GM23338 (cell line): ENCODE measurements at regions not wholly inside any gene's neighbourhood (a gene's known extent, or its start where the extent isn't known, plus 50 kb on each side); places are given as distances from the start of the nearest gene placed in this dataset.

Source experiments
- ATAC-seq: fragments of 200-7000 bp; cut with Tn5 transposase; 3 replicates; pipeline ENCODE4 v1.9.1; 2020
- DNase-seq: peaks from one replicate; pipeline ENCODE4 v3.0.0-alpha.2; 2015; ENCODE audit warnings: low spot score
- H2AFZ ChIP-seq: fragments of 200-600 bp; sonication (generic); 2 replicates; pipeline ENCODE4 v1.8.0; 2016; ENCODE audit warnings: antibody characterized with exemption, mild to moderate bottlenecking, moderate library complexity
- H3F3A ChIP-seq: fragments of 200-600 bp; sonication (generic); replicated peaks from 2 replicates; pipeline ENCODE4 v1.8.0; 2017; ENCODE audit warnings: antibody characterized with exemption, mixed run types, low read depth
- H3K27ac ChIP-seq: fragments of 200-600 bp; sonication (generic); 2 replicates; pipeline ENCODE4 v1.6.1; 2016; ENCODE audit warnings: low read depth
- H3K27me3 ChIP-seq: fragments of 200-600 bp; sonication (generic); 2 replicates; pipeline ENCODE4 v1.8.0; 2016; ENCODE audit warnings: mild to moderate bottlenecking, mixed run types, moderate library complexity; ENCODE audit not compliant: insufficient read depth
- H3K36me3 ChIP-seq: fragments of 200-600 bp; sonication (generic); 2 replicates; pipeline ENCODE4 v1.8.0; 2016; ENCODE audit warnings: mild to moderate bottlenecking; ENCODE audit not compliant: insufficient read depth
- H3K4me1 ChIP-seq: fragments of 200-600 bp; sonication (generic); 2 replicates; pipeline ENCODE4 v1.8.0; 2016; ENCODE audit warnings: mild to moderate bottlenecking, moderate library complexity; ENCODE audit not compliant: insufficient read depth
- H3K4me2 ChIP-seq: fragments of 200-600 bp; sonication (generic); 2 replicates; pipeline ENCODE4 v1.7.1; 2017; ENCODE audit warnings: mixed run types
- H3K4me3 ChIP-seq: fragments of 200-600 bp; sonication (generic); 2 replicates; pipeline ENCODE4 v1.6.1; 2016; ENCODE audit warnings: mixed run types
- H3K79me2 ChIP-seq: fragments of 200-600 bp; sonication (generic); replicated peaks from 2 replicates; pipeline ENCODE4 v1.8.0; 2017; ENCODE audit warnings: mild to moderate bottlenecking; ENCODE audit not compliant: insufficient read depth
- H3K9me2 ChIP-seq: fragments of 200-600 bp; sonication (generic); 2 replicates; pipeline ENCODE4 v1.8.0; 2017; ENCODE audit not compliant: insufficient read depth
- H4K20me1 ChIP-seq: fragments of 200-600 bp; sonication (generic); replicated peaks from 2 replicates; pipeline ENCODE4 v1.8.0; 2017; ENCODE audit warnings: mild to moderate bottlenecking; ENCODE audit not compliant: insufficient read depth
- H3K27ac Mint-ChIP-seq: 2 replicates; pipeline ENCODE4 v1.8.0; 2020; ENCODE audit warnings: inconsistent platforms, mild to moderate bottlenecking, moderate library complexity, mixed read lengths
- H3K27me3 Mint-ChIP-seq: 3 replicates; pipeline ENCODE4 v1.8.0; 2022; ENCODE audit warnings: low read depth, mild to moderate bottlenecking, moderate library complexity, mixed read lengths, inconsistent platforms; ENCODE audit not compliant: insufficient read depth, poor library complexity
- H3K36me3 Mint-ChIP-seq: 3 replicates; pipeline ENCODE4 v1.8.0; 2021; ENCODE audit warnings: low read depth, mild to moderate bottlenecking, inconsistent platforms, moderate library complexity, mixed read lengths
- H3K4me1 Mint-ChIP-seq: 3 replicates; pipeline ENCODE4 v1.8.0; 2020; ENCODE audit warnings: mild to moderate bottlenecking, inconsistent platforms, mixed read lengths
- H3K4me3 Mint-ChIP-seq: 3 replicates; pipeline ENCODE4 v1.8.0; 2021; ENCODE audit warnings: moderate library complexity, mild to moderate bottlenecking, inconsistent platforms, mixed read lengths
- H3K9me3 Mint-ChIP-seq: 3 replicates; pipeline ENCODE4 v1.8.0; 2020; ENCODE audit warnings: moderate library complexity, mild to moderate bottlenecking, inconsistent platforms, mixed read lengths
- CREB1 ChIP-seq: fragments of 250-450 bp; sonication (Bioruptor Pico); IDR thresholded peaks from 2 replicates; pipeline ENCODE4 v1.5.0; 2020; ENCODE audit warnings: low read depth, mild to moderate bottlenecking, moderate library complexity
- EZH2phosphoT487 ChIP-seq: fragments of 200-600 bp; sonication (generic); IDR thresholded peaks from one replicate; pipeline ENCODE4 v1.8.1; 2018; ENCODE audit warnings: antibody characterized with exemption; ENCODE audit not compliant: unreplicated experiment
- JUNB ChIP-seq: IDR thresholded peaks from one replicate; pipeline ENCODE4 v1.6.1; 2016; ENCODE audit warnings: antibody characterized with exemption; ENCODE audit not compliant: unreplicated experiment
- NANOG ChIP-seq: IDR thresholded peaks from 2 replicates; pipeline ENCODE4 v1.6.1; 2016; ENCODE audit warnings: antibody characterized with exemption, borderline replicate concordance
- POLR2AphosphoS5 ChIP-seq: IDR thresholded peaks from 2 replicates; pipeline ENCODE4 v1.6.1; 2016; ENCODE audit warnings: antibody characterized with exemption, low read depth
- STAT1 ChIP-seq: IDR thresholded peaks from one replicate; pipeline ENCODE4 v1.6.1; 2016; ENCODE audit warnings: antibody characterized with exemption; ENCODE audit not compliant: unreplicated experiment
- ZNF114 ChIP-seq: fragments of 250-450 bp; sonication (Bioruptor Pico); IDR thresholded peaks from 2 replicates; pipeline ENCODE4 v1.5.0; 2020; ENCODE audit warnings: mild to moderate bottlenecking, moderate library complexity
- ZNF331 ChIP-seq: fragments of 250-450 bp; sonication (Bioruptor Pico); IDR thresholded peaks from 2 replicates; pipeline ENCODE4 v1.5.0; 2020; ENCODE audit warnings: low read depth, mild to moderate bottlenecking, moderate library complexity
- ZNF462 ChIP-seq: fragments of 250-450 bp; sonication (Bioruptor Pico); IDR thresholded peaks from 2 replicates; pipeline ENCODE4 v1.5.0; 2020; ENCODE audit warnings: mild to moderate bottlenecking, moderate library complexity
- TF ChIP-seq, protein P1 (sequence below): IDR thresholded peaks from one replicate; pipeline ENCODE4 v1.6.1; 2018; ENCODE audit warnings: antibody characterized with exemption; ENCODE audit not compliant: unreplicated experiment
- TF ChIP-seq, protein P2 (sequence below): IDR thresholded peaks from 2 replicates; pipeline ENCODE4 v1.6.1; 2016; ENCODE audit warnings: antibody characterized with exemption
- TF ChIP-seq, protein P3 (sequence below), 2 experiments: fragments of 200-600 bp in 1 of 2; sonication (generic) in 1 of 2; conservative IDR thresholded peaks; 2 replicates each; pipeline versions ENCODE4 v1.5.1 to v1.6.1; 2016 to 2017; ENCODE audit warnings: antibody characterized with exemption in 2 of 2, low read depth in 2 of 2, mild to moderate bottlenecking in 2 of 2, moderate library complexity in 1 of 2

DNA sequence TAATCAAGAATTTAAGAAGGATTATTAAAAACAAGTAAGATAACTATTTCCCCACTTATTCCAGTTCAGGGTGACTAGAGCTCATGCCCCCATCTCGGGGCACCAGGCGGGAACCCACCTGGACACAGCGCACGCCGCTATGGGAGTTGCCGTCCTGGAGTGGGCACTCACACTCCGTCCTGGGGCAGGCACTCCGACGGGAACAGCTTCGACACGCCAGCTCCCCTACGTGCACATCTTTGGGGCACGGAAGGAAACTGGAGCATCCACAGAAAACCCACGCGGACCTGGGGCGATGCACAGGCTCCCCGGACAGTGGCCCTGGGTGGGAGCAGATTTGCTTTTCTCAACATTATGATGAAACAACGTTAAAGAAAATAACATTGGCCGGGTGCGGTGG, 52.0 kb upstream of the GATA5 start:
- peaks cover 18% of the 10 kb centered on the region for H3K4me1 ChIP-seq
- no peaks in the 10 kb centered on the region for H3K9me2 ChIP-seq
- no peaks in the 10 kb centered on the region for H3K27me3 ChIP-seq
- Mint-ChIP-seq H3K27me3 (peaks cover 13% of the 10 kb centered on the region), H3K9me3 (no peaks in the 10 kb centered on the region), H3K4me1 (peaks cover 21% of the 10 kb centered on the region), H3K4me3 (no peak overlapping the region), H3K36me3 (no peaks in the 10 kb centered on the region), H3K27ac (no peak overlapping the region)
- no peak for ATAC-seq
- H4K20me1 ChIP-seq: no peaks in the 10 kb centered on the region
- H3K36me3 ChIP-seq: no peaks in the 10 kb centered on the region
- no peak overlapping the region for H3K4me2 ChIP-seq
- DNase-seq: no peak
- no peak for TF ChIP-seq STAT1
- no peak for TF ChIP-seq ZNF462 (CRISPR knock-in tag)
- TF ChIP-seq, protein P1, sequence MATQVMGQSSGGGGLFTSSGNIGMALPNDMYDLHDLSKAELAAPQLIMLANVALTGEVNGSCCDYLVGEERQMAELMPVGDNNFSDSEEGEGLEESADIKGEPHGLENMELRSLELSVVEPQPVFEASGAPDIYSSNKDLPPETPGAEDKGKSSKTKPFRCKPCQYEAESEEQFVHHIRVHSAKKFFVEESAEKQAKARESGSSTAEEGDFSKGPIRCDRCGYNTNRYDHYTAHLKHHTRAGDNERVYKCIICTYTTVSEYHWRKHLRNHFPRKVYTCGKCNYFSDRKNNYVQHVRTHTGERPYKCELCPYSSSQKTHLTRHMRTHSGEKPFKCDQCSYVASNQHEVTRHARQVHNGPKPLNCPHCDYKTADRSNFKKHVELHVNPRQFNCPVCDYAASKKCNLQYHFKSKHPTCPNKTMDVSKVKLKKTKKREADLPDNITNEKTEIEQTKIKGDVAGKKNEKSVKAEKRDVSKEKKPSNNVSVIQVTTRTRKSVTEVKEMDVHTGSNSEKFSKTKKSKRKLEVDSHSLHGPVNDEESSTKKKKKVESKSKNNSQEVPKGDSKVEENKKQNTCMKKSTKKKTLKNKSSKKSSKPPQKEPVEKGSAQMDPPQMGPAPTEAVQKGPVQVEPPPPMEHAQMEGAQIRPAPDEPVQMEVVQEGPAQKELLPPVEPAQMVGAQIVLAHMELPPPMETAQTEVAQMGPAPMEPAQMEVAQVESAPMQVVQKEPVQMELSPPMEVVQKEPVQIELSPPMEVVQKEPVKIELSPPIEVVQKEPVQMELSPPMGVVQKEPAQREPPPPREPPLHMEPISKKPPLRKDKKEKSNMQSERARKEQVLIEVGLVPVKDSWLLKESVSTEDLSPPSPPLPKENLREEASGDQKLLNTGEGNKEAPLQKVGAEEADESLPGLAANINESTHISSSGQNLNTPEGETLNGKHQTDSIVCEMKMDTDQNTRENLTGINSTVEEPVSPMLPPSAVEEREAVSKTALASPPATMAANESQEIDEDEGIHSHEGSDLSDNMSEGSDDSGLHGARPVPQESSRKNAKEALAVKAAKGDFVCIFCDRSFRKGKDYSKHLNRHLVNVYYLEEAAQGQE: no peak
- TF ChIP-seq CREB1: no peak
- no peak for TF ChIP-seq POLR2AphosphoS5
- TF ChIP-seq JUNB: no peak
- no peak for TF ChIP-seq NANOG
- TF ChIP-seq, protein P2, sequence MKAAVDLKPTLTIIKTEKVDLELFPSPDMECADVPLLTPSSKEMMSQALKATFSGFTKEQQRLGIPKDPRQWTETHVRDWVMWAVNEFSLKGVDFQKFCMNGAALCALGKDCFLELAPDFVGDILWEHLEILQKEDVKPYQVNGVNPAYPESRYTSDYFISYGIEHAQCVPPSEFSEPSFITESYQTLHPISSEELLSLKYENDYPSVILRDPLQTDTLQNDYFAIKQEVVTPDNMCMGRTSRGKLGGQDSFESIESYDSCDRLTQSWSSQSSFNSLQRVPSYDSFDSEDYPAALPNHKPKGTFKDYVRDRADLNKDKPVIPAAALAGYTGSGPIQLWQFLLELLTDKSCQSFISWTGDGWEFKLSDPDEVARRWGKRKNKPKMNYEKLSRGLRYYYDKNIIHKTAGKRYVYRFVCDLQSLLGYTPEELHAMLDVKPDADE: no peak
- TF ChIP-seq EZH2phosphoT487: no peak
- TF ChIP-seq, protein P3, sequence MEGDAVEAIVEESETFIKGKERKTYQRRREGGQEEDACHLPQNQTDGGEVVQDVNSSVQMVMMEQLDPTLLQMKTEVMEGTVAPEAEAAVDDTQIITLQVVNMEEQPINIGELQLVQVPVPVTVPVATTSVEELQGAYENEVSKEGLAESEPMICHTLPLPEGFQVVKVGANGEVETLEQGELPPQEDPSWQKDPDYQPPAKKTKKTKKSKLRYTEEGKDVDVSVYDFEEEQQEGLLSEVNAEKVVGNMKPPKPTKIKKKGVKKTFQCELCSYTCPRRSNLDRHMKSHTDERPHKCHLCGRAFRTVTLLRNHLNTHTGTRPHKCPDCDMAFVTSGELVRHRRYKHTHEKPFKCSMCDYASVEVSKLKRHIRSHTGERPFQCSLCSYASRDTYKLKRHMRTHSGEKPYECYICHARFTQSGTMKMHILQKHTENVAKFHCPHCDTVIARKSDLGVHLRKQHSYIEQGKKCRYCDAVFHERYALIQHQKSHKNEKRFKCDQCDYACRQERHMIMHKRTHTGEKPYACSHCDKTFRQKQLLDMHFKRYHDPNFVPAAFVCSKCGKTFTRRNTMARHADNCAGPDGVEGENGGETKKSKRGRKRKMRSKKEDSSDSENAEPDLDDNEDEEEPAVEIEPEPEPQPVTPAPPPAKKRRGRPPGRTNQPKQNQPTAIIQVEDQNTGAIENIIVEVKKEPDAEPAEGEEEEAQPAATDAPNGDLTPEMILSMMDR (conservative IDR thresholded peaks at IDR 0.05; ENCODE audit: low read depth in 2 of 2): no peak
- no peak for TF ChIP-seq ZNF331 (CRISPR knock-in tag)
- no peak for TF ChIP-seq ZNF114
- no peak overlapping the region for H3K27ac ChIP-seq
- H3K79me2 ChIP-seq: no peaks in the 10 kb centered on the region
- no peak overlapping the region for H2AFZ ChIP-seq
- no peak overlapping the region for H3K4me3 ChIP-seq
- 0 out of 2 replicates have a peak, but pooled peaks cover 3% of the 10 kb centered on the region for H3F3A ChIP-seq
